ENCODE measurements at regions not wholly inside any gene's neighbourhood (a gene's known extent, or its start where the extent isn't known, plus 50 kb on each side); places are given as distances from the start of the nearest gene placed in this dataset.

- Mint-ChIP-seq H3K36me3 (no peaks in the 10 kb centered on the region), H3K4me1 (no peaks in the 10 kb centered on the region), H3K27me3 (ENCODE audit: low read depth in 3 of 3) (peaks cover 0 to 1% (median 0%) of the 10 kb centered on the region in 3 donors), H3K4me3 (no peak overlapping the region), H3K9me3 (peaks cover 0 to 7% (median 4%) of the 10 kb centered on the region in 7 donors), H3K27ac (no peak overlapping the region)
- no peaks in the 10 kb centered on the region for H3K27me3 ChIP-seq (ENCODE audit: control insufficient read depth in 2 of 2, insufficient read depth in 2 of 2, low read length in 2 of 2)
- H3K4me1 ChIP-seq (ENCODE audit: control insufficient read depth in 1 of 2, insufficient read depth in 2 of 2, low read length in 2 of 2), result no peaks in the 10 kb centered on the region
- H3K4me3 ChIP-seq (replicated peaks in 1 of 3; ENCODE audit: low read depth in 2 of 3, low read length in 3 of 3), result no peak overlapping the region
- H3K4me2 ChIP-seq (replicated peaks; ENCODE audit: extremely low read depth, low read length, poor library complexity, severe bottlenecking), result no peak overlapping the region
- H4K20me1 ChIP-seq (ENCODE audit: insufficient read depth, low read length), result no peaks in the 10 kb centered on the region
- H3K79me2 ChIP-seq (ENCODE audit: insufficient read depth, low read length), result no peaks in the 10 kb centered on the region
- H3K9me3 ChIP-seq (replicated peaks in 1 of 2; ENCODE audit: control insufficient read depth in 1 of 2, insufficient read depth in 1 of 2, low read length in 2 of 2), result peaks cover 12 to 15% of the 10 kb centered on the region in 2 donors
- no peak for TF ChIP-seq CTCF (IDR thresholded peaks at IDR 0.05)
- no peaks in the 10 kb centered on the region for H3K36me3 ChIP-seq (replicated peaks in 1 of 2; ENCODE audit: control insufficient read depth in 1 of 2, insufficient read depth in 2 of 2, low read length in 2 of 2)
- no CpG with 5 or more reads among the region's 2 CpGs for WGBS (ENCODE audit: insufficient coverage)
- intact Hi-C loops (cut with micrococcal nuclease), result no loop called here
- no peak for DNase-seq
- H2AFZ ChIP-seq (ENCODE audit: insufficient read depth, low read depth, low read length, poor library complexity, severe bottlenecking), result no peak overlapping the region
- no peak overlapping the region for H3K9ac ChIP-seq (ENCODE audit: insufficient read depth, low read length, poor library complexity, severe bottlenecking)
- H3K27ac ChIP-seq (ENCODE audit: low read depth in 1 of 2, low read length in 2 of 2), result no peak overlapping the region
These were observed 463.7 kb downstream of the CYLC2 start for GRCh38 chr9:103458826-103459225.

DNA sequence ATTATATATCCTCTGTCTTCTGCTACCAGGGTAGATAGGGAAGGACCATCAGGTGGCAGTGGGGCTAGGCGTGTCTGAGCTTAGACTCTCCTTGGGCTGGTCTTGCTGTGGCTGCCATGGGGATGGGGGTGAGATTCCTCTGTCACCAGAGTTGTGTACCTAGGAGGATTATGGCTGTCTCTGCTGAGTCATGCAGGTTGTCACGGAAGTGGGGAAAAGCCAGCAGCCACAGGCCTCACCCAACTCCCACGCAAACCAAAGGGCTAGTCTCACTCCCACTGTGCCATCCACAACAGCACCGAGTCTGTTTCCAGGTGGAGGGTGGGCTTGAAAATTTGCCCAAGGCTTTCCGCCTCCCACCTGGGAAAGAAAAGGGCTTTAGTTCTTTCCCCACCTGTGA is 476.1 kb downstream of the CYLC2 start:
- no peaks in the 10 kb centered on the region for H3K4me1 Mint-ChIP-seq
- H3K27ac Mint-ChIP-seq, result no peak overlapping the region
- intact Hi-C loops (cut with micrococcal nuclease), result no loop called here
- H3K4me3 ChIP-seq (replicated peaks in 1 of 3; ENCODE audit: low read depth in 2 of 3, low read length in 3 of 3), result no peak overlapping the region
- 100% methylated on average over 2 of the region's 5 CpGs for WGBS (ENCODE audit: insufficient coverage)
- no peak overlapping the region for H3K4me3 Mint-ChIP-seq
- peaks cover 11 to 19% of the 10 kb centered on the region in 2 donors for H3K9me3 ChIP-seq (replicated peaks in 1 of 2; ENCODE audit: control insufficient read depth in 1 of 2, insufficient read depth in 1 of 2, low read length in 2 of 2)
- no peak overlapping the region for H3K9ac ChIP-seq (ENCODE audit: insufficient read depth, low read length, poor library complexity, severe bottlenecking)
- no peak for DNase-seq
- peaks cover 0 to 2% (median 0%) of the 10 kb centered on the region in 3 donors for H3K27me3 Mint-ChIP-seq (ENCODE audit: low read depth in 3 of 3)
- H3K4me2 ChIP-seq (replicated peaks; ENCODE audit: extremely low read depth, low read length, poor library complexity, severe bottlenecking), result no peak overlapping the region
- H3K9me3 Mint-ChIP-seq, result peaks cover 5 to 19% (median 13%) of the 10 kb centered on the region in 7 donors
- no peaks in the 10 kb centered on the region for H3K79me2 ChIP-seq (ENCODE audit: insufficient read depth, low read length)
- H3K36me3 Mint-ChIP-seq, result no peaks in the 10 kb centered on the region
- TF ChIP-seq CTCF (IDR thresholded peaks at IDR 0.05), result no peak
- H3K4me1 ChIP-seq (ENCODE audit: control insufficient read depth in 1 of 2, insufficient read depth in 2 of 2, low read length in 2 of 2), result no peaks in the 10 kb centered on the region
- no peaks in the 10 kb centered on the region for H3K36me3 ChIP-seq (replicated peaks in 1 of 2; ENCODE audit: control insufficient read depth in 1 of 2, insufficient read depth in 2 of 2, low read length in 2 of 2)
- H3K27ac ChIP-seq (ENCODE audit: low read depth in 1 of 2, low read length in 2 of 2), result no peak overlapping the region
- H4K20me1 ChIP-seq (ENCODE audit: insufficient read depth, low read length), result no peaks in the 10 kb centered on the region
- H3K27me3 ChIP-seq (ENCODE audit: control insufficient read depth in 2 of 2, insufficient read depth in 2 of 2, low read length in 2 of 2), result no peaks in the 10 kb centered on the region
- H2AFZ ChIP-seq (ENCODE audit: insufficient read depth, low read depth, low read length, poor library complexity, severe bottlenecking), result no peak overlapping the region
